ENCODE measurements at regions not wholly inside any gene's neighbourhood (a gene's known extent, or its start where the extent isn't known, plus 50 kb on each side); places are given as distances from the start of the nearest gene placed in this dataset.

DNA sequence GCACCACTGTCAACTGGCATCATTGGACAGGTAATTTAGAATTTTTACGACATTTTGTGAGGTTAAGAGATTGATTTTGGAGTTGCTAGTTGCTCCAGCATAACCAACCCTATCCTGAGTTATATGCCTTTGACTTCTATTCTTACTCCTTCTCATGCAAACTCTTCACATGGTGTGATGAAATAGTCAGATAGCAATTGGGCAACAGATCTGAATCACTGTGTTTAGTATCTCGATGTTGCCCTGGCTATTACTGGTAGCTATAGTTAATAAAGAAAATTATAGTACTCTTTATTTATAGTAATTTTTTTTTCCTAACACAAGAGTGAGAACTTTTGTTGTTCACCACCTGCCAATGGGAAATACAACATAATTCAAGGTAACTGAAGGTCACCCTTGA is 494.8 kb upstream of the TOM1L1 start:
- FAIRE-seq (no peak), ATAC-seq (no peak), DNase-seq (ENCODE audit: low spot score) (no peak)
- no peaks in the 10 kb centered on the region for H4K20me1 ChIP-seq (ENCODE audit: insufficient read depth, low read length)
- no peaks in the 10 kb centered on the region for H3K79me2 ChIP-seq (ENCODE audit: insufficient read depth, low read length)
- POLR2A ChIA-PET, result no interaction called here
- no peak overlapping the region for H3K9ac ChIP-seq (ENCODE audit: insufficient read depth, low read depth, low read length)
- no peak overlapping the region for H3K27ac ChIP-seq (ENCODE audit: extremely low read length, insufficient read depth, low read length)
- H3K4me2 ChIP-seq (ENCODE audit: low read depth, low read length), result no peak overlapping the region
- in situ Hi-C loops (cut with HindIII; ENCODE audit: extremely low pct_ligation_motif_present, low pct_unique_long_range_greater_than_20kb), result no loop called here
- H3K9me3 ChIP-seq (ENCODE audit: low read length), result peaks cover 87% of the 10 kb centered on the region
- no peaks in the 10 kb centered on the region for H3K27me3 ChIP-seq (ENCODE audit: control insufficient read depth in 1 of 2, insufficient read depth in 2 of 2, low read length in 2 of 2)
- no peak overlapping the region for H2AFZ ChIP-seq (ENCODE audit: low read length)
- 1% methylated on average over 2 of the region's 2 CpGs for WGBS (ENCODE audit: low lambda C conversion rate)
- CTCF ChIA-PET (ENCODE audit: low intra/inter-chr PET ratio, low total read pairs), result no interaction called here
- no TSS peak for BruUV-seq (replicated peaks)
- intact Hi-C loops (cut with micrococcal nuclease; ENCODE audit: unreplicated experiment), result no loop called here
- H3K4me3 ChIP-seq (replicated peaks in 1 of 3; ENCODE audit: insufficient read depth in 1 of 3, low read depth in 2 of 3, low read length in 3 of 3), result no peak overlapping the region
- no peaks in the 10 kb centered on the region for H3K4me1 ChIP-seq (ENCODE audit: insufficient read depth, low read length)
- no peaks in the 10 kb centered on the region for H3K36me3 ChIP-seq (replicated peaks in 1 of 2; ENCODE audit: control insufficient read depth in 1 of 2, insufficient read depth in 2 of 2, low read length in 2 of 2)
- TF ChIP-seq ETV6 (CRISPR knock-in tag; conservative IDR thresholded peaks at IDR 0.05) (no peak), CEBPB (IDR thresholded peaks at IDR 0.05; ENCODE audit: borderline replicate concordance, low read depth, low read length) (peak; percentile 38; the same call in 1 of the 2 replicates)

DNA sequence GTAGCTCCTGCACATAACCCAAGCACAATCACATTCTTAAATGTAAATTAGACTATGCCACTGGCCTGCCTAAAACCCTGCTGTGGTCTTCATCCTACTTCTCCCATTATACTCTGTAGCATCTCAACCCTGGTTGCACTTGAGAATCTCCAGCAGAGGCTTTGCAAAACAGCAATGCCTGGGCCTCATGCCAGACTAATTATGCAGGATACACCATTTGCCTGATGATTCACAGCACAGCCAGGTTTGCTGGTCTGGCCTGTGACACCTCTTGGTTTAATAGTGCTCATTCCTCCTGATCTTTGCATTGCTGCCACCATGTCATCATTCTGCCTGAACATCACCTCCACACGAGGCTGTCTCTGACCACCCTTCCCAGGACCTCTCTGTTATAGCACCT is 491.9 kb upstream of the TOM1L1 start:
- Histone ChIP-seq H4K20me1 (ENCODE audit: insufficient read depth, low read length) (no peaks in the 10 kb centered on the region), H3K9ac (ENCODE audit: insufficient read depth, low read depth, low read length) (no peak overlapping the region), H3K9me3 (ENCODE audit: low read length) (peaks cover 92% of the 10 kb centered on the region), H3K4me2 (ENCODE audit: low read depth, low read length) (no peak overlapping the region), H3K27me3 (ENCODE audit: control insufficient read depth in 1 of 2, insufficient read depth in 2 of 2, low read length in 2 of 2) (no peaks in the 10 kb centered on the region), H2AFZ (ENCODE audit: low read length) (no peak overlapping the region), H3K27ac (ENCODE audit: extremely low read length, insufficient read depth, low read length) (no peak overlapping the region), H3K4me1 (ENCODE audit: insufficient read depth, low read length) (no peaks in the 10 kb centered on the region), H3K36me3 (replicated peaks in 1 of 2; ENCODE audit: control insufficient read depth in 1 of 2, insufficient read depth in 2 of 2, low read length in 2 of 2) (no peaks in the 10 kb centered on the region), H3K79me2 (ENCODE audit: insufficient read depth, low read length) (no peaks in the 10 kb centered on the region), H3K4me3 (replicated peaks in 1 of 3; ENCODE audit: insufficient read depth in 1 of 3, low read depth in 2 of 3, low read length in 3 of 3) (no peak overlapping the region)
- ATAC-seq, result no peak
- WGBS (ENCODE audit: low lambda C conversion rate), result 4% methylated on average over 1 of the region's 1 CpG
- ChIA-PET CTCF (ENCODE audit: low intra/inter-chr PET ratio, low total read pairs) (no interaction called here), POLR2A (no interaction called here)
- in situ Hi-C loops (cut with HindIII; ENCODE audit: extremely low pct_ligation_motif_present, low pct_unique_long_range_greater_than_20kb), result no loop called here
- no TSS peak for BruUV-seq (replicated peaks)
- intact Hi-C loops (cut with micrococcal nuclease; ENCODE audit: unreplicated experiment), result no loop called here
- DNase-seq (ENCODE audit: low spot score), result no peak
- TF ChIP-seq, protein P1, sequence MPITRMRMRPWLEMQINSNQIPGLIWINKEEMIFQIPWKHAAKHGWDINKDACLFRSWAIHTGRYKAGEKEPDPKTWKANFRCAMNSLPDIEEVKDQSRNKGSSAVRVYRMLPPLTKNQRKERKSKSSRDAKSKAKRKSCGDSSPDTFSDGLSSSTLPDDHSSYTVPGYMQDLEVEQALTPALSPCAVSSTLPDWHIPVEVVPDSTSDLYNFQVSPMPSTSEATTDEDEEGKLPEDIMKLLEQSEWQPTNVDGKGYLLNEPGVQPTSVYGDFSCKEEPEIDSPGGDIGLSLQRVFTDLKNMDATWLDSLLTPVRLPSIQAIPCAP (CRISPR knock-in tag; IDR thresholded peaks at IDR 0.05; ENCODE audit: low read depth), result no peak
- TF ChIP-seq HOXA7 (CRISPR knock-in tag; IDR thresholded peaks at IDR 0.05) (no peak), ZNF33A (CRISPR knock-in tag; IDR thresholded peaks at IDR 0.05; ENCODE audit: borderline replicate concordance) (no peak), PAF1 (CRISPR knock-in tag; IDR thresholded peaks at IDR 0.05) (no peak), EHMT2 (IDR thresholded peaks at IDR 0.05; ENCODE audit: borderline replicate concordance, low read depth, low read length) (no peak), CEBPG (CRISPR knock-in tag; IDR thresholded peaks at IDR 0.05) (no peak), CENPT (CRISPR knock-in tag; IDR thresholded peaks at IDR 0.05; ENCODE audit: low read depth) (no peak), ZNF30 (CRISPR knock-in tag; IDR thresholded peaks at IDR 0.05) (no peak), CHD4 (IDR thresholded peaks at IDR 0.05; ENCODE audit: borderline replicate concordance, low read length) (no peak), THYN1 (CRISPR knock-in tag; IDR thresholded peaks at IDR 0.05; ENCODE audit: borderline replicate concordance, low read depth) (no peak), ZNF121 (CRISPR knock-in tag; IDR thresholded peaks at IDR 0.05) (no peak), NR1H2 (CRISPR knock-in tag; IDR thresholded peaks at IDR 0.05; ENCODE audit: borderline replicate concordance, low read depth) (no peak), DPF2 (CRISPR knock-in tag; IDR thresholded peaks at IDR 0.05; ENCODE audit: borderline replicate concordance, low read depth) (no peak)
- TF ChIP-seq, protein P2, sequence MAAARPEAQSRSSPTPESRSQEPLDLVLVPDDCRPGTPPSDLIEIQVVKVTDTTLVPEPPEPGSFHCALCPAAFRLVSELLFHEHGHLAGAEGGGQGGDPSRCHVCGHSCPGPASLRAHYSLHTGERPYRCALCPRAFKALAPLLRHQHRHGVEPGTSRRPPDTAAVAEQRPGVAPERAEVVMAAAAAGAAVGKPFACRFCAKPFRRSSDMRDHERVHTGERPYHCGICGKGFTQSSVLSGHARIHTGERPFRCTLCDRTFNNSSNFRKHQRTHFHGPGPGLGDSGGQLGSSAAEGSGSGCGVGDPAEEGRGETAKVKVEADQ (CRISPR knock-in tag; IDR thresholded peaks at IDR 0.05; ENCODE audit: borderline replicate concordance), result no peak
- TF ChIP-seq, protein P3, sequence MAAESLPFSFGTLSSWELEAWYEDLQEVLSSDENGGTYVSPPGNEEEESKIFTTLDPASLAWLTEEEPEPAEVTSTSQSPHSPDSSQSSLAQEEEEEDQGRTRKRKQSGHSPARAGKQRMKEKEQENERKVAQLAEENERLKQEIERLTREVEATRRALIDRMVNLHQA (CRISPR knock-in tag; IDR thresholded peaks at IDR 0.05), result no peak
- FAIRE-seq, result no peak
